GM12864 (cell line): ENCODE measurements at regions not wholly inside any gene's neighbourhood (a gene's known extent, or its start where the extent isn't known, plus 50 kb on each side); places are given as distances from the start of the nearest gene placed in this dataset.

Source experiments
- DNase-seq: peaks from one replicate; pipeline ENCODE4 v3.0.0-alpha.2; 2011; ENCODE audit warnings: low read depth
- H3K4me3 ChIP-seq: 2 replicates; pipeline ENCODE4 v1.5.1; 2011; ENCODE audit warnings: mild to moderate bottlenecking, low read depth, low read length, control low read depth
- CTCF ChIP-seq: IDR thresholded peaks from 2 replicates; pipeline ENCODE4 v1.5.1; 2011; ENCODE audit warnings: low read depth, mild to moderate bottlenecking, moderate library complexity, low read length, control low read depth, inconsistent platforms; ENCODE audit errors: missing control alignments

GRCh38 chr10:88057720-88058119 is 194.3 kb downstream of the PTEN start:
- no peak overlapping the region for H3K4me3 ChIP-seq
- no peak for DNase-seq
- TF ChIP-seq CTCF, result no peak

DNA sequence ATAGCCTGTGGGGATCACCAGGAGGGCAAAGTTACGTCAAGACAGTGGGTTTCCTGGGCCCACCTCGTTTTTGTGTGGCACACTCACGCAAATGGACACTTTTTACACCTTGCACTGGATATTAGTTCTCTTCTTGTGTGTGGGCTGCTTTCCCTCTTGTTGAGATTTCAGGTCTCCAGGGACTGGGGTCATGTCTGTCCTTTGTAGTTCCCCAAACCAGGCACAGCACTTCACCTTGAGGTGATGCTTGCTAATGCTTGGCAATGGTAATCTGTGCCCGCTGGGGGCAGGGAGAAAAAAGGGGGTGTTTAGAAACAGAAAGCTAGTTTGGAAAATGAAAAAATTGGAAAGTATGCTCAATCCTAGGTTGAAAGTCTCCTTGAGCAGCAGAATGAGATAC is 195.3 kb downstream of the PTEN start:
- no peak overlapping the region for H3K4me3 ChIP-seq
- DNase-seq, result no peak
- TF ChIP-seq CTCF, result no peak

DNA sequence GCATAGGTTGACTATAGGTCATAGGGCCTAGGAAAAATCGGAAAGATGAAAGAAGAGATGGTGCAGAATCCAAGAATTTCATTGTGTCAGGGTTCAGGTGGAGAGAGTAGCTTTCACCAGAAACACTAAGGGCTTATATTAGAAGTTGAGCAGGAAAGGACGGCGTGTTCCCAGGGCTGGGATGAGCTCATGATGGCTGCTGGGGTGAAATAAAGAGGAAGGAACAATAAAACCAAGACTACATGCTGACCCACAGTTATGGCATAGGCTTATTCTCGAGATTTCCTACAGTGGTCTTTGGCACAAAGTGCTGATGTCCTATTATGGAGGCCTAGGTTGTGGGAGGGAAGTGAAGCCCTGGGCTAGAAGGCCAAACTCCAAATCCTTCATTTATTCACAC is 195.8 kb downstream of the PTEN start:
- TF ChIP-seq CTCF, result no peak
- no peak for DNase-seq
- H3K4me3 ChIP-seq, result no peak overlapping the region

- no peak for TF ChIP-seq CTCF
- no peak for DNase-seq
- H3K4me3 ChIP-seq, result no peak overlapping the region
These were observed 197.3 kb downstream of the PTEN start for GRCh38 chr10:88060762-88061161.

- TF ChIP-seq CTCF, result no peak
- no peak overlapping the region for H3K4me3 ChIP-seq
- DNase-seq, result no peak
These were observed 199.0 kb downstream of the PTEN start for GRCh38 chr10:88062385-88062784.

GRCh38 chr10:88062798-88063472 is 199.5 kb downstream of the PTEN start:
- TF ChIP-seq CTCF, result no peak
- DNase-seq, result no peak
- H3K4me3 ChIP-seq, result no peak overlapping the region

- no peak overlapping the region for H3K4me3 ChIP-seq
- TF ChIP-seq CTCF, result no peak
- DNase-seq, result no peak
These were observed 200.6 kb downstream of the PTEN start for GRCh38 chr10:88063861-88064557.
